Right kidney (tissue), 1 donor: ENCODE measurements at regions not wholly inside any gene's neighbourhood (a gene's known extent, or its start where the extent isn't known, plus 50 kb on each side); places are given as distances from the start of the nearest gene placed in this dataset.
"Not testable (repeated sequence)": the region's sequence is repeated elsewhere in the genome, so short reads cannot be mapped to it uniquely, and the experiment has no call there.

Experiments used
- DNase-seq: peaks from one replicate; pipeline ENCODE4 v3.0.0-alpha.2; 2016

DNA sequence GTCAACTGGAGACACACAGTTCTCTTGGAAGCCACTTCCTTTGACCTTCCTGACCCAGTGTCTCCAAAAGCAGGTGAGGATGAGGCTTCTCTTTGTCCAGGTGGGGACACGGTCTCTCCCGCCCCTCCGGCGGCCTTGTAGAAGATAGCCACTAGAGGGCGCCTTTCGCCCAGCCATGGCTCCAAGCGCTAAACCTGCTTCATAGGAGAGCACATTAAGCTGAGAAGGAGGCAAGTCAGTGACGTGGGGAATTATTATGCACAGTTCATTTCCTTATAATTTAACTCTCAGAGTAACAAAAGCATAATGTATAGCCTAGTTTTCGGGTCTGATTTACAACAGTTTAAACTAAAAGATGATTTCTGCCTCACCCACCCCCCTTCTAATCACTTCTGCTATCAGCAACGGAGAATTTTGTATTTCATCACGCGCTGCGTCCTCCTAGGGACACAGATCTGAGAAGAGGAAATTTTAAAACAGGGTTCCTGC, 208.7 kb downstream of the ICOS start:
- peak; percentile 73 for DNase-seq

DNA sequence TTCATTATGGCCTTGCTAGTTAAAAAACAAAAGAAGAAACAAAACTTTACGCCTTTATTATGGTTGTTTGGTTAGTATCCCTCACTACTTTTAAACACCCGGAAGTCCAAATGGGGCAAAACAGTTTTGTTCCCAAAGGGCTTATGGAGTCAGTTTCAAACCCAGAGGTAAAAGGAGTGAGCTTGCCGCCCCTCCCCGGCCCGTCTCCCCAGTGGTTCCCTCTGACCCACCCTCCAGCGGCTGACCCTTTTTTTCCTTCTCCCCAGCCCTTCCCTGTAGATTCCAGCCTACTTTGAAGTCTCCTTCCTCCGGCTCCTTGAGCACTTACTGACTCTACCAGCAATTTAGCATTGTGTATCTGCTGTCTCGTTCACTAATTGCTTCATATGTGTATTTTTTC, 209.2 kb downstream of the ICOS start:
- DNase-seq = no peak

DNA sequence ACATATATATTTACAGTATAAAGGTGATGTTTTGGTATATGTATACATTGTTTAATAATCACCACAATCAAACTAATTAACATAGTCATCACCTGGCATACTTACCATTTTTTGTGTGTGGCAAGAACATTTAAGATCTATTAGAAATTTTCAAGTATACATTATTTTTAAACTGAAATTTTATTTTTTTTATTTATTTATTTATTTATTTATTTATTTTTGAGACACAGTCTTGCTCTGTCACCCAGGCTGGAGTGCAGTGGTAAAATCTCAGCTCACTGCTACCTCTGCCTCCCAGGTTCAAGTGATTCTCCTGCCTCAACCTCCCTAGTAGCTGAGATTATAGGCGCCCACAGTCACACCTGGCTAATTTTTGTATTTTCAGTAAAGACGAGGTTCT, 210.5 kb downstream of the ICOS start:
- not testable (repeated sequence) for DNase-seq

DNA sequence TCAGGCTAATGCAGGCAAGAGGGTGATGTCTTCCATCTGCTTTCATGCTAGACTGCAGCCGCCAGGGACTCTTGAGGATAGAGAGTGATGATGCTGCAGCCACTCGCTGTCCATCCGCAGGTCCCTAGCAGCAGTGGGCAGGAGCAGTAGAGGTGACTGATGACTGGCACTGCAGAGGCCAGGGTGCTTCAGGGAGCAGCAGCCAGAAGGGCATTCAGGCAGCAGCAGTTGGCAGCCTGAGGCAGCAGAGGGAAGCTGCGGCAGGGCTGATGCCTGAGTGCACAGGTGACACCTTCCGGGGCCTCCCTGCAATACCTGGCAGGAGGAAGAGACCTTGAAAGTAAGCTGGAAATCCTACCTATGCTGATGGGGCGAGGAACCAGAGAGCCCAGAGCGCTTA, 214.2 kb downstream of the ICOS start:
- DNase-seq = no peak

DNA sequence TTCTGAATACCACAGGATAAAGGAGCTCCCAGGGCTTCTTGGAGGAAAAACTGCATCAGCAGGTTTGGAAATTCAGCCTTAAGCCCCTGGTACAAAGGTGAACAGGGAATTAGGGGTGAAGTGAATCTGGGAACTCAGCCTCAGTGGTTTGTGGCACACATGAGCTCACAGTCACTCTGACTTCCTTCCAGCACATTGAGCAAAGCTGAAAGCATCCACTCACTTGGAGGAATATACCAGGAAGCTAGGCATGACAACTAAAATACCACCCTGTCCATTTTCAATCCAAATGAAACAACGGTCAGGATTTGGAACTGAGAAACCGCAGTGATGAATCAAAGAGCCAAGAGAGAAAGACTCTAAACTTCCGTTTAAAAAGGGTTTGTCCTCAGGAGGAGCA, 216.1 kb downstream of the ICOS start:
- DNase-seq = no peak

DNA sequence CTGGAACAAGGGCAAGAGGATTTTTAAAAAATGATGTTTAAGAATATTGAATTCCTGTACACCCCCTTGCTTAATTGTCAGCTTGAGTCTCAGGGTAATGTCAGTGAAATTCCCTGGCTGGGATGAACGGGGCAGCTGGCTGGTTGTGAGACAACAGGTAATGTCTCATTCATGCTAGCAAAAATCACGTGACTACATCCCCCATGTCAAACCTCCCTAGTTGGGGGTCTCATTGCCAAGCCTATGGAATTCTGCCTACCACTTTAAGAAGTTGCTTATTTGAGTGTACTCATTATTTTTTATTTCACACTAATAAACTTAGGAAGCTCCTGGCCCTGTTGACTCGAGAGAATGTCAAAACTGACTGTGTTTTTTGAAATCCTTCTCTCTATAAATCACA, 218.3 kb downstream of the ICOS start:
- no peak for DNase-seq

DNA sequence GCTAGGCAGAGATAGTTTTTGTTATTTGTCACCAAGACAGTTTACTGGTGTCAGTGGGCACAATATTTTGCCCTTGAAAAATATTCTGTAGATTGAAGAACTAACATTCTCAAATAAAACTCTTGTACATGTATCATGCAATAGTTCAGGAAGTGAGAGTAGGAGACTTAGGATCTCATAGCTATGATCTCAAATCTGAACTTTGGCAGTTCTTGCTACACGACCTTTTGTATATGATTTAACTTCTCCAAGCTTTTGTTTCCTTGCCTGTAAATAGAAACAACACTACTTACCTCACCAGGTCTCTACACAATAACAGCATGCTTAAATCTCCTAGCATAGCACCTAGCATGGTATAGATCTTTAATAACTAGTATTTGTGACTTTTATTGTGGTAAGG, 219.9 kb downstream of the ICOS start:
- no peak for DNase-seq

DNA sequence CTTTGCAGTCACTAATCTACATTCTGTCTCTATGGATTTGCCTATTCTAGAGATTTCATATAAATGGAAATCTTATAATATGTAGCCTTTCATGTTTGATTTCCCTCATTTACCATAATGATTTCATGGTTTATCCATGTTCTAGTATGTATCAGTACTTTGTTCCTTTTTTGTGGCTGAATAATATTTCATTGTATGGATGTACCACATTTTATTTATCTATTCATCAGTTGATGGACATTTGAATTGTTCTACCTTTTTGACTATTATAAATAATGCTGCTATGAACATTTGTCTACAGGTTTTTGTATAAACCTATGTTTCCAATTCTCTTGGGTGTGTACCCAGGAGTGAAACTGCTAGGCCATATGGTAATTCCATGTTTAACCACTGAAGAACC, 221.1 kb downstream of the ICOS start:
- no peak for DNase-seq

DNA sequence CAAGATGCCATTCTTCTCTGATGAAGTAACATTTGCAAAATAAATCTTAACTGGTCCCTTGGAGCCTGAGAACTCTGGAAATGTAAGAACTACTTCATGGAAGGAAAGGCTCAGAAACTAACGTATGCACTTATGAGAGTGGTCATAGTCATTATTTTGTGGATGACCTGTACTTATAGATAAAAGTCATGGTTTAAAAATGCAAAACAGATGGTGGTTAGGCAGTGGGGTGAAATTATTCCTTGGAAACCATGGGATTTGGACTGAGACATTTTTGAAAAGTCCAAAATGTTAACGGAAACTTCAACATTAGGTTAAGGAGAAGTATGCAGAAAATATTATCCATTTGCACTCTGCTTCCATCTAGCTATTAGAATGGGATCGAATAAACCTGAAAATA, 223.0 kb downstream of the ICOS start:
- no peak for DNase-seq

DNA sequence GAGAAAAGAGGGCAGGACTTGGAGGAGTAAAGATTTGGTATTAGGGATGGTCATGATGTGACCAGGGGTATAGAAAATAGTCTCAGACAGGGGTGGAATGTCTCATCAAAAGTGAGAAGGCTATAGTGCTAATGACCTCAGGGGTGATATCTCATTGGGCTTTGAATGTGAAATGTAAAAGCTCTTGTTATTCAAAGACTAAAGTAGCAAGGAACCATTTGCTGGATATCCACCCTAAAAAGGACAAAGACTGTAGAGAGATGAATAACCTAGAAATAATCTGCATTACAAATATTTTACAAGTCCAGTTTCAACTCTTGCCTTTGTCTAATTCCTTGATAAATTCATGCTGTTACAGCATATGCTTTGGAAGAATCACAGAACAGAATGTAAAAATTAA, 224.4 kb downstream of the ICOS start:
- DNase-seq = no peak

DNA sequence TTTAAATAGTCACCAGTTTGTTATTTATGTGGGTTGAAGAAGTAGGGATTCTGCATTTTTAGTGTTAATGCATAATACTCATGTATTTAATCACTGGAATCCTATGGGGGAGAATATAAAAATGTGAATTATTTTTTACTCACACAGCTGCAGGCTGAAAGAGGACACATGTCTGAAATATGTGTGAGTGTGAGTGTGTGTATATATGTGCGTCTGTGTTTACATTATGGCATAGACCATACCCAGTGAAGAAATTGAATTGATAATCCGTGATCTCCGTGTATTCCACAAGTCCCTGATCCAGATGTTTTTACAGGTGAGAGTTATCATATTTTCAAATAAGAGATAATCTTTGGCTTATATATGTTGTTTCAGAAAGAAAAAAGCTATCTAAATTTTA, 225.3 kb downstream of the ICOS start:
- no peak for DNase-seq

DNA sequence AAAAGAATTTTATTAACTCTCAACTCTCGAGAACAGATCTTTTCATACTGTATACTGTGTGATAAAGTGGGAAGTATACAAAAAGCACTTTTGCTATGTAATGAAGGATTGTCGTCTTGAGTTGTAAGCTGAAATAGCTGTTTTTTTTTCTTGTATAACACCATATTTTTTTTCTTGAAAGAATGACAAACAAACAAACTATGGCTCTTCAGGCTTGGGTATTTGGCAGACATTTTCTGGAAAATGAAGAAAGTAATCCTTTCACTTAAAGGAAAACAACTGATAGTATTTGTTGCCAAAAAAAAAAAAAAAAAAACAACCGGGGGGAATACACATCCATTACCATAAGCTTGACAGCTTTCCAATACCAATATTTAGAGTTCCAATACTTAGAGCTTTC, 230.4 kb downstream of the ICOS start:
- no peak for DNase-seq

DNA sequence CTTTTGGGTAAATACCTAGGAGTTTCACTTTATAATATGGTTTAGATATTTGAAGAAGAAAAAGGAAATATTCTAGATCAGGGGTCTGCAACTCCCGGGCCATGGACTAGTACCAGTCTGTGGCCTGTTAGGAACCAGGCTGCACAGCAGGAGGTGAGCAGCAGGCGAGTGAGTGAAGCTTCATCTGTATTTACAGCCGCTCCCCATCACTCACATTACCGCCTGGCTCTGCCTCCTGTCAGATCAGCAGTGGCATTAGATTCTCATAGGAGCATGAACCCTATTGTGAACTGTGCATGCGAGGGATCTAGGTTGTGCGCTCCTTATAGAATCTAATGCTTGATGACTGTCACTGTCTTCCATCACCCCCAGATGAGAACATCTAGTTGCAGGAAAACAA, 231.1 kb downstream of the ICOS start:
- DNase-seq = not testable (repeated sequence)

DNA sequence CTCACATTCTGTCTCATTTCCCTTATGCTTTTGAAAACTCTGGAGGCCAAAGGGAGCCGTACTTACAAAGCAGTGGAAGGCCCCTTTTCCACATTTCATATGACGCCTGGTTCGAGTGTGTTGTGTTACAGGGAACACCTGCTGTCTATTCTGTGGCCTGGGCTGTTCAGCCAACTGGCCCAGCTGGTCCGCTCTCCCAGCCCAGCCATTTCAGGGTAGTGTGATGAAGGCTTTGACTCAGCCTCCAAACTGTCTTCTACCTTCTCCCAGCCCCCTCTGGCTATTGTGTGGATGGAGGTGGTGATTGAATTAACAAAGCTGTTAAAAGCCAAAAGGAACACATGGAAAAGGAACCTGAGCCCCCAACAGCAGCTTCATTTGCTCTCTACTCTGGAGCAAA, 233.8 kb downstream of the ICOS start:
- no peak for DNase-seq

DNA sequence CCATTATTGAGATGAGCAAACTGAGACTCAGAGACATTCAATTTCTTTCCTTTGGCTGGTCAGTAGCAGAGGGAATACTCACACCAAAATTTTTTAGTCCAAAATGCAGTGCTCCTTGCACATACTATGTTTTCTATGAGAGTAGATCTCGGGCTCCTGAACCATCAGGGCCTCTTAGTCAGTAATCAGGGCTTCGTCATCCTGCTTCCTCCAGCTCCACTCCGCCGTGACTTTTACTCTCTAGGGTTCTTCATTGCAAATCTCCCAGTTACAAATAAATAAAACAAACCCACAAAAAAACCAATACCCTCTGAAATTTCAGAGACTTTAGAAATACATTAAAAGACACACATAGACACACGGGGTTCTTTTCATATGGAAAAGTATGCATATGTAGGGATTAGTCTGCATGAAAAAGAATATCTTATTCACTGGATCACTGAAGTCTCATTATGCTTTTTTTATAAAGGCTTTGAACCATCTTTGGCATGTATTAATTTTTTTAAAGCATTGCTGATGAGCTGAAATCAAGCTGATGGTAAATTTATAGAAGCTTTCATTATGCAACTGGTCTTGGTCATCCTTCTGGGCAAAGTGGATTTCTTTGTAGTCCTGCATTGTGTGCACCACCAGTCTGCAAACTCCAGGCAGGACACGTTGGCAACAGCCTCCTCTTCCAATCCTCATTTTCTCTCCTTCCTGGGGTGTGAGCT, 235.0 kb downstream of the ICOS start:
- DNase-seq = no peak

DNA sequence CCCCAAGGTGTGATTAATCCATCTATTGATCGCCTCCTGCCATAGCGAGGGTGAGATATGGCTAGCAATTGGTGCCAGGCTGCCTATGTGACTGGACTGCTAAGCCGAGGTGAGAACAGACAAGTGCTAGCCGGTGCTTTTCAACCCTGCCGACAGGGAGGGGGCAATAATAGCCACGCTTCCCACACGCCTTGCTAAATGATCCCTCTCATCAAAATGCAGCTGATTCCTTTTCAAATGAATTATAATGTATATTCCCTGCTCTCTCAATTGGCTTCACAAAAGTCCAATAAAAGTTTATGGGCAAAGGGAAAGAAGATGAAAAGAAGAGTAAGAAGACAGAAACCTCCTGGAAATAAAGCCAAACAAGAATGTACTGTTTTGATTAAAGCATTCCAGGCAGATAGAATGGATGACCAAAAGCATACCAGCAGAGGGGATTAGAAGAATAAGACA, 235.6 kb downstream of the ICOS start:
- DNase-seq = no peak

DNA sequence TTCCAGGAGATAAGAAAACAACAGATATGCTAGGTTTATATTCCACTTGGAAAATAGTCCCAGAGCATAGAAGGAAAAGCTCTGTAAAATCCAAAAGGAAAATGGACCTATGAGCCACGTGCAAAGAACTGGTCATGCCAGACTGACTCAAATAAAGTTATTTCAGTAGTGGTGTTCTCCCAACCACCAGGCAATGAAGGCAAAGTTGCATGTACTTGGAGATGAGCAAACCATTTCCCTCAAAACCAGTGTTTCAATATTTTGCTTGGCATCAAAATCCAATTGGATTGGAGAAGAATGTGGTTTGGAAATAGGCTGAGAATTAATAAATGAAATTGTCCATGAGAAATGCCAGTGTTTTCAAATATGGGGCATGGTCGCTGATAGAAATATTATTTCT, 237.5 kb downstream of the ICOS start:
- no peak for DNase-seq

DNA sequence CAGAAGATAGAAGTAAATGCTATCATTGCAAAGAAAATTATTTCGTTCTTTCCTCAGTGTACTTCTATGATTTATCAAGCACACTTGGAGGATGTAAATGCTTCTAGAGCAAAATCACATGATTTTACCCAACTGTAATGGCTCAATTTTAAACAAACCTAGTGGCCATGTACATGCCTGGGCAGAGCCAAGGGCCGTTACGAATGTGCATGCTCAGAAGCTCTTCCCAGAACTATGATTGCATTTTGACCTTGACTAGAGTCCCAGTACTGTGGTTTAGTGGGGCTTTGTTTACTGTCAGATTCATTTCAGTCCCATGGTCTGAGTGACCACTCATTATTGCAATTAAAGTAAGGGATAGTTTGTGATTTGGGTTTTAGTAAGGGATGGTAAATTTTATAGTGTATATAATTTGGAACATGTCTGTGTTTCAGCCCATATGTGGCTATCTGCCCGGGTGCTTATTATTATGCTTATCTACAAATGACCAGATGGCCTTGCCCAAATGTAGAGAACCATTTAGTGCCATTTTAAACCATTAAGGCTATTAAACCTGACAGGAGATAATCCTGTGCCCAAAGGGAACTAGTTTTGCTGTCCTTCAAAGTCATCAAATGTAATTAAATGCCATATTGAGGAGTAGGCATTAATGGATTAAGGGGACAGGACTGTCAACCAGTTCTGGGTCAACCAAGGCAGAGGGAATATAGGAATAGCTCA, 239.1 kb downstream of the ICOS start:
- no peak for DNase-seq

DNA sequence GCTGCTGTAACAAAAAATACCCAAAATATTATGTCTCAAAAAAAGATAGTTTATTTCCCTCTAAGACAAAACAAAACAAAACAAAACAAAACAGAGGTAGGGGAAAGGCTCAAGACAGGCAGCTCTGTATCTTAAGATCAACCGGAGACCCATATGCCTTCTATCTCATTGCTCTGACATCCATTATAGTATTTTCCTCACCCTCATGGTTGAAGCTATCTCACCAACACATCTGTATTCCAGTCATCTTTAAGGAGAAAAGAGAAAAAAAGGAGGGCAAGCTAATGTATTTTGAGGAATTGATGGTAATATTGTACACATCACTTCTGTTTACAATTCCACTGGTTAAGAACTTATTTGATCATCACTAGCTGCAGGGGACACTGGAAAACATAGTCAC, 239.7 kb downstream of the ICOS start:
- no peak for DNase-seq

DNA sequence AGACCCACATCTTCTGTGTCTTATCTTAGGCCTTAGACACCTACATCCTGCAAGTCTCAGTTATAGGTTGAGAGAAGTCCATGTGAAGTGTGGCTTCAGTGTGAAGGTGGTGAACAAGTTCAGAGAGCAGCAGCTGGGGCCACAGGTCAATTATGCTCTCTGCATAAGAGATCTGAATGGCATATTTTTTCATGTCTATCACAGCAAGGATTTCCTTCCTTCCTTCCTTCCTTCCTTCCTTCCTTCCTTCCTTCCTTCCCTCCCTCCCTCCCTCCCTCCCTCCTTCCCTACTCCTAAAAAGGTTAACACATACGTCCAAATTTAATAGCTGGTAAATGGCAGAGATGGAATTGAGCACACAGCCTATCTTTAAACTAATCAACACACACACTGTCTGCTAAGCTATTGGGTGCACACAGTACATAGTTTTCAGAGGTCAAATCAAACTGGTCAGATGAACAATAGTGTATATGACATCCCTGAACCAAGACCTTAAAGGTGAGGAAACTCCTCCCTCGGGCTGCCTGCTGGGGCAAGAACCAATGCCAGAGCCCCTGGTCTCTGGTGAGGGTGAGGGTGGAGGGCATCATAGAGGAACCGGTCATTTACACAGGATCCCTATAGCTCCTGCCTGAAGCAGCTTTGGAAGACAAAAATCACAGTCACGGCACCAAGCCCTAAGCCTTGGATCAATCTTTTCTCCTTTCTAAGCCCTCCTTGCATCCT, 240.9 kb downstream of the ICOS start:
- DNase-seq = no peak

DNA sequence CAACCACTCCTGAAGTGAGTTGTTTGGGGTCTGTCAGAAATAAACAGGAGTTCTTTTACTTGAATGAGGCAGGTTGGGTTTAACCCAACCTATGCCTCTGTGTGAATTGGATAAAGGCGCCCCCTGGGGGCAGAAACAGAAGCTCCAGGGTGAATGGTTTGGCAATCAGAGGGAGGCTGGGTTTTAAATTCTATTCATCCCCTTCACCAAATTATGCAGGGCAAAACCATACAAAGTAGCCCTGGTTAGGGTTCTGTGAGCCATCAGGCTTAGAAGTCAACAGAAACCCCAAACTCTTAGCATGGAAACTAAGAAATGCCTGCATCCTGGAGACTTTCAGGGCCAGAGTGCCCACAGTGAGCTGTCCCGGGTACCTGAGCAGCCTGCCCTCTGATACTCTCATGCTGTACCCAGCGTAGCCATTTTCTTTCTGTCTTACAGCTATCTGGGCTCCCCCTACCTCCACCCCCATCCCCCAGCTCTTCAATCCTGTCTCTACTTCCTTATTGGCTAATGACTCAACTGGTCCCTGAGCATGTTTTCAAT, 241.5 kb downstream of the ICOS start:
- DNase-seq = no peak

DNA sequence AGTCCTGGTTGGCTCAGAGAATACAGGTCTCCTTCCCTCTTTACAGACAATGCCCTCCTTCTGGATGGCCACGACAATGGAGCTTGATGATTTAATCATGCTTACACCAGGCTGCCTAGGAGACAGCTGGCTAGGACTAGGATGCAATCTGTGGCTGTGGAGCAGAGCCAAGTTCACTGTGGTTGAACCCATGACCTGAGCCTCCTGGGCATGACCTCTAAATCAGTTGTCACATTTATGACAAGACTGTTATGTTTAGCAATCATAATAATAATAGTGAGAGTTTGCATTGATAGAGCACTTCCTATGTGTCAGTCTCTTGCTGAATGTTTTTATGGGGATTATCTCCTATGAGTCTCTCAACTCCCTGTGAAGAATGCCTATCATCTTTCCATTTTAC, 244.1 kb downstream of the ICOS start:
- no peak for DNase-seq

DNA sequence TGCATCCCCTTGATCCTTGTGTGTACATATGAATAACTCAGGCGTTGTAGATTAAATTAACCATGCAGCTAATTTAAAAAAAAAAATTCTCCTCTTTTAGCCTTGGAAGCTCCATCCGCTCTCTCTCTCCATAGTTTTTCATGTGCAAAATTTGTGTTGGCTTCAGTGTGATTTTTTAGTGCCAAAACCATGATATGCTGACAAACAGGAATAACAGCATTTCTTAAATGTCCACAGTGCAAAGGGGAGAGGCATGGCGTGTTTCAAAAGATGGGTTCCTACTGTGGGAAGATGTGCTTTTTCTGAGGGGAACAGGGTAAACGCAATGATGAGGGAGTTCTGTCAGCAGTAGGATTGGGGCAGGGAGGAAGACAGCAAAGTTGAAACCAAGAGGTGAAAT, 247.0 kb downstream of the ICOS start:
- no peak for DNase-seq
